ENCODE measurements at regions not wholly inside any gene's neighbourhood (a gene's known extent, or its start where the extent isn't known, plus 50 kb on each side); places are given as distances from the start of the nearest gene placed in this dataset.
"Not testable (repeated sequence)": the region's sequence is repeated elsewhere in the genome, so short reads cannot be mapped to it uniquely, and the experiment has no call there.

DNA sequence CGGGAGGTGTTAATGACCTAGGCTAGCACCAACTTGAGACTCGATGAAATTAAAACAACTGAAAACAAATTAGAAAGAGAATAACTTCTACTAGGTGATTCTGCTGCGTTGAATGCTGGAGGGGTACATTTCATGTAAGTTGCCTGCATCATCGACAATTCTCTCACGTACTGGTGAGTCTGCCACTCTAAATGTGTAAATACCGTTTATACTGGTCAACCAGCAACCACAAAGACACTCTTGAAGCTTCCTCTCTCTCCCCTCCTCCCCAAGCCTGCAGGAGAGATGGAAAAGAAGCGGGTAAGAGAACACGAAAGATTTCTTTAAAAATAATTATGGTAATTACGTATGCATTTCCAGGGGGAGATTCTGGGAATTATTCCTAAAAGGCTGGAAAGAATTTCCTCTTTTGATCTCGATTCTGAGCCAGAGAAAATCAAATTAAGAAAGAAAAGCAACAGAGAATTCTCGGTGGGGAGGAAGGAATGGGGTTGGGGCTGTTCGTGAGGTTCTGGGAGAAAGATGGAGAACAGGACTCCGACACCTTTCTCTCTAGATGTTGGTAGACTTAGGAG lies 68.6 kb upstream of the MRTFB start:
- no peak overlapping the region for H3K4me3 ChIP-seq
- H3K27me3 ChIP-seq: no peaks in the 10 kb centered on the region
- no peak for DNase-seq

GRCh38 chr16:14003074-14003570 lies 68.0 kb upstream of the MRTFB start:
- no peaks in the 10 kb centered on the region for H3K36me3 ChIP-seq
- H3K27me3 ChIP-seq: no peaks in the 10 kb centered on the region
- DNase-seq: peak; percentile 36
- H3K4me3 ChIP-seq: no peak overlapping the region
- no peaks in the 10 kb centered on the region for H3K9me3 ChIP-seq

More for the DNA sequence above, 68.6 kb upstream of the MRTFB start:
- no peaks in the 10 kb centered on the region for H3K36me3 ChIP-seq
- H3K9me3 ChIP-seq: no peaks in the 10 kb centered on the region

DNA sequence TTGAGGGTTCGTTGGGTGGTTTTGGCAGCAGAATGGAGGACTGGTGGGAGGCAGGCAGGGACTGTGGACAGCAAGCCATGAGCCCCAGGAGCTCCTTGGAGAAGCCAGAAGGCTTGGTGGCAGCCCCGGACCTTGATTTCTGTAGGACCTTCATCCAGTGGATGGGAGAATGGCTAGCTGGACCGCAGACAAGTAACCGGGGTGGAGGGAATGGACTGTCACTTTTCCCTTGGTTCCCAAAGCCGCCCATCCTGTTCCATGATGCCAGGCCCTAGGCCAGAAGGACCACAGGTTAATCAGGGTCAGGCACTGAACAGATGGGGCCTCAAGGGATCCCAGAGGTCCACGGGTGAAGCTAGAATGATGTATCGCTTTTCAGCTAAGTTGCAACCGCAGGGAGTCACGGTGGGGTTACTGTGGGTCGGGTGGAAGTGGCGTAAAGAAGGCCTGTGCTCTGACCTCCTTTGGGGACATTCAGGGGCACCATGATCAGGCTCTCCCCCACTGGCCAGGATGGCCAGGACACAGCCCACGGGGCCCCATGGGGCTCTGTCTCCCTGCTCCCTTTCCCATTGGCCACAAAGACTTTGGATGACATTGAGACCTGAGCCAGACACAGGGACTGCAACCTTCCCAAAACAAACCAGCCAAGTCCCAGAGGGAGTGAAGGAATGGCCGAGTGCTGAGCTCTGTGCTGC lies 66.9 kb upstream of the MRTFB start:
- Histone ChIP-seq H3K4me3 (no peak overlapping the region), H3K27me3 (no peaks in the 10 kb centered on the region), H3K36me3 (no peaks in the 10 kb centered on the region), H3K9me3 (no peaks in the 10 kb centered on the region)
- no peak for DNase-seq

GRCh38 chr16:14004729-14005315 lies 66.3 kb upstream of the MRTFB start:
- no peaks in the 10 kb centered on the region for H3K27me3 ChIP-seq
- no peak overlapping the region for H3K4me3 ChIP-seq
- no peaks in the 10 kb centered on the region for H3K36me3 ChIP-seq
- DNase-seq: no peak
- no peaks in the 10 kb centered on the region for H3K9me3 ChIP-seq

GRCh38 chr16:14005335-14005734 lies 65.8 kb upstream of the MRTFB start:
- no peaks in the 10 kb centered on the region for H3K9me3 ChIP-seq
- H3K27me3 ChIP-seq: no peaks in the 10 kb centered on the region
- no peak for DNase-seq
- H3K4me3 ChIP-seq: no peak overlapping the region
- H3K36me3 ChIP-seq: no peaks in the 10 kb centered on the region

GRCh38 chr16:14007450-14007849 lies 63.7 kb upstream of the MRTFB start:
- Histone ChIP-seq H3K4me3 (no peak overlapping the region), H3K27me3 (no peaks in the 10 kb centered on the region), H3K36me3 (no peaks in the 10 kb centered on the region), H3K9me3 (no peaks in the 10 kb centered on the region)
- no peak for DNase-seq

GRCh38 chr16:14011001-14011400 lies 60.1 kb upstream of the MRTFB start:
- H3K4me3 ChIP-seq: no peak overlapping the region
- no peaks in the 10 kb centered on the region for H3K36me3 ChIP-seq
- no peak for DNase-seq
- no peaks in the 10 kb centered on the region for H3K27me3 ChIP-seq
- H3K9me3 ChIP-seq: no peaks in the 10 kb centered on the region

GRCh38 chr16:14011846-14012245 lies 59.3 kb upstream of the MRTFB start:
- Histone ChIP-seq H3K4me3 (no peak overlapping the region), H3K36me3 (no peaks in the 10 kb centered on the region), H3K27me3 (no peaks in the 10 kb centered on the region), H3K9me3 (no peaks in the 10 kb centered on the region)
- no peak for DNase-seq

DNA sequence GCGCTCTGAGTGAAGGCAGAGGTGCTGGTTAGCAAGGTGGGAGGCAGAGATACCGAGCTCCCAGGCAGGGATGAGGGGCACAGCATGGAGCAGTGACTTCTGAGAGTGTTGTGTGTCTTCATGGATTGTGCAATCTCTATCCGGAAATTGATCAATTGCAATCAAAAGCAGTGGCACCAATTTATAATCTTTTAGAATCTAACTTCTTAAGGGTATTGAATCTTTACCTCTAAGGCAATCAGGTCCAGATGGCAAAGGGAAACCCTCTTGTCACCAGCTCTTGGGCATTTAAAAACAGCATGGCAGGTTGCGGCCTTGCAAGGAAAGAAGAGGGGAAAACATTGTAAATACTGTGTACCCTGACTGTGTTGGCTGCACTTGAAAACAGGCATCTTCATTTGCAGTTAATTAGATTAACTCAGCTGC lies 58.0 kb upstream of the MRTFB start:
- Histone ChIP-seq H3K9me3 (no peaks in the 10 kb centered on the region), H3K27me3 (no peaks in the 10 kb centered on the region), H3K36me3 (no peaks in the 10 kb centered on the region), H3K4me3 (no peak overlapping the region)
- no peak for DNase-seq

DNA sequence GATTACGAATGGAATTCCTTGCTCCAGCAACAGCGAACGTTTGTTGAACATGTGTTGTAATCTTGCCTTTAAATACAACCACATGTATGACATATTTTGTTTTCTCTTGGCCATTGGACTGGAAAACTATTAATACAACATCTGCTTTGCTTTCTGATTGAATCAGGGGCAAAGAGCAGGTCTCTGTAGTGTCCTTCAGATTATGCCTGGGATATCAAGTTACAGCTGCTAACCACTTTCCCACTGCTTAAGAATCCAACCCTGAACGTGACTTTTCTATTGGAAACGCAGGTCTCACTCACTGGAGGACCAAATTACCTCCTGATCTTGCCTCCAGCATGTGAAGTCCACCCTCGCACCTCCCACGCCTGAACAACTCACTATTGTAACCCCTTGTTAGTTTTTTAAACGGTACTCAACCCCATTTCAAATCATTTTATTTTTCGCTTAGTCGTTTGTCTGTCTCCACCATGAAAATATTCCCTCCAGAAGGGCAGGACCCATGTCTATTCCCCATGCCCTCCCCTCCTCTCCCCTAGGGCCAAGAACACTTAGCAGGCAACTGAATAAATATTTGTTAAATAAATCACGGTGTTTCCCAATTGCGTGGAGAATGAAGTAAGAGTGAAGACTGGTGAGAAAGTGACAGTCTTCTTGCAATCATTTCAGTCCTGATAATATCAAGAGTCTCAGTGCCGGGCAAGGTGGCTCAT lies 57.4 kb upstream of the MRTFB start:
- no peaks in the 10 kb centered on the region for H3K36me3 ChIP-seq
- H3K27me3 ChIP-seq: no peaks in the 10 kb centered on the region
- H3K9me3 ChIP-seq: no peaks in the 10 kb centered on the region
- H3K4me3 ChIP-seq: no peak overlapping the region
- peak; percentile 59 for DNase-seq

DNA sequence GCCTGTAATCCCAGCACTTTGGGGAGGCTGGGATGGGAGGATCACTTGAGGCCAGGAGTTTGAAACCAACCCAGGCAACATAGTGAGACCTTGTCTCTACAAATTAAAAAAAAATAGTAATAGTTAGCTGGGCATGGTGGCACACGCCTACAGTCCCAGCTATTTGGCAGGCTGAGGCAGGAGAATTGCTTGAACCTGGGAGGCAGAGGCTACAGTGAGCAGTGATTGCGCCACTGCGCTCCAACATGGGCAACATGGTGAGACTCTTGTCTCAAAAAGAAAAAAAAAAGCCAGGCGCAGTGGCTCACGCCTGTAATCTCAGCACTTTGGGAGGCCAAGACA lies 56.9 kb upstream of the MRTFB start:
- Histone ChIP-seq H3K36me3 (no peaks in the 10 kb centered on the region), H3K27me3 (no peaks in the 10 kb centered on the region), H3K4me3 (no peak overlapping the region), H3K9me3 (no peaks in the 10 kb centered on the region)
- DNase-seq: peak; percentile 12

DNA sequence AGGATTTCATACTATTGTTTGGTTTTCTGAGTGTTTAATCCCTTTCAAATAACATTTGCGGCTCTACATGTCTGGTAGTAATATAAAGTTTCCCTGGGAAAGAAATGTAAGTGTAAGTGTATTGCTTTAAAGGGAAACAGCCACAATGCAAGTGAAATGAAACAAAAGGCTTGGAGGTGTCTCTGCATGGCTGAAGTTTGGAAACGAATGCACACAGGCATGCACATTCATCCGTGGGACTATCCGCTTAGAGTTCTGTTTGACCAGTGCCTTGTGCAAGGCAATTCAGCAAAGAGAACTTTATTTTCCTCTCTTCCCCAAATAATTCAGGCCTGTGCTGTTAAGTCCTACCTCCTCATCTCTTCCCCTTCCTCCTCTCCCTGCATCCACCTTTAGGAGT lies 56.1 kb upstream of the MRTFB start:
- no peaks in the 10 kb centered on the region for H3K27me3 ChIP-seq
- no peaks in the 10 kb centered on the region for H3K36me3 ChIP-seq
- H3K9me3 ChIP-seq: no peaks in the 10 kb centered on the region
- H3K4me3 ChIP-seq: no peak overlapping the region
- DNase-seq: no peak

DNA sequence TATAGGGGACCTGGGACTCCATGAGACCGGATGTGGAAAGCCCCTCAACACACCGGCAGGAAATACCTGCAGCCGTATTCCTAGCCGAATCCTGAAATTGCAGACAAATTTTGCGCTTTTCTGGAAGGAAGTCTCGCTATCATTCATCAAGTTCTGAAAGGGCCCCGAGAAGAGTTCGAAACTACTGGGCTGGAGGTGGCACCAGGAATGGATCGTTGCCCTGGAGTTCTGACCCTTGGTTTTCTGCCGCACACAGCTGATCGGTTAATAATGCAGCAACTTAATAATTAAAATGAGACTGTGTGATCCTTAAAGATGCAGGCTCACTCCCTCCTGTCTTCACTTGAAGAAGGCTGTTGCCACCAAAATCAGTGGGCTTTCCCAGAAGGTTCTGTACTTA lies 55.7 kb upstream of the MRTFB start:
- Histone ChIP-seq H3K36me3 (no peaks in the 10 kb centered on the region), H3K4me3 (no peak overlapping the region), H3K9me3 (no peaks in the 10 kb centered on the region), H3K27me3 (no peaks in the 10 kb centered on the region)
- DNase-seq: no peak

- no peak overlapping the region for H3K4me3 ChIP-seq
- H3K36me3 ChIP-seq: no peaks in the 10 kb centered on the region
- no peaks in the 10 kb centered on the region for H3K27me3 ChIP-seq
- DNase-seq: peak; percentile 66
- H3K9me3 ChIP-seq: no peaks in the 10 kb centered on the region
These were observed 55.2 kb upstream of the MRTFB start for GRCh38 chr16:14015948-14016347.

DNA sequence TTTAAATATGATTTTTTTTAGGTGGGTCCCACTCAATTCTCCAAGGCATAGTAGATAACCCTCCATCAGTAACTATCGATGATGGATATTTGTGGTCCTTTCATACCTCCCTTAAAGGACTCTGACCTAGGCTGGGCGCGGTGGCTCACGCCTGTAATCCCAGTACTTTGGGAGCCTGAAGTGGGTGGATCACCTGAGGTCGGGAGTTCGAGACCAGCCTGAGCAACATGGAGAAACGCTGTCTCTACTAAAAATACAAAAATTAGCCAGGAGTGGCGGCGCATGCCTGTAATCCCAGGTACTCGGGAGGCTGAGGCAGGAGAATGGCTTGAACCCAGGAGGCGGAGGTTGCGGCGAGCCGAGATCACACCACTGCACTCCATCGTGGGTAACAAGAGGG lies 54.8 kb upstream of the MRTFB start:
- H3K9me3 ChIP-seq, H3K4me3 ChIP-seq, H3K36me3 ChIP-seq, DNase-seq, H3K27me3 ChIP-seq: not testable (repeated sequence)

DNA sequence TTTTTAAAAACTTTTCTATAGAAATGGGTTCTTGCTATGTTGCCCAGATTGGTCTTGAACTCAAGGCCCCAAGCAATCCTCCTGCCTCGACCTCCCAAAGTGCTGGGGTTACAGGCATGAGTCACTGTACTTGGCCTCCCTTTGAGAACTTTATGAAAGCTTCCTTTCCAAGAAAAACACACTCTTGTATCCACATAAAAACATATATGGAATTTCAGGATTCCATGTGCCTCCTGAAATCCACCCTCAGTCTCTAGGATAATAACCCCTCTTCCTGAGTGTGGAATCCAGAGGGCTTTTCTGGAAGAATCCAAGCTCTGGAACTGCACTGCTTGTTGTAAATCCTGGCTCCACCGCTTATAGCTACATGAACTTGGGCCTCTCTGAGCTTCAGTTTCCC lies 53.2 kb upstream of the MRTFB start:
- Histone ChIP-seq H3K4me3 (no peak overlapping the region), H3K36me3 (no peaks in the 10 kb centered on the region), H3K9me3 (no peaks in the 10 kb centered on the region), H3K27me3 (no peaks in the 10 kb centered on the region)
- no peak for DNase-seq

- Histone ChIP-seq H3K4me3 (no peak overlapping the region), H3K27me3 (no peaks in the 10 kb centered on the region), H3K9me3 (no peaks in the 10 kb centered on the region), H3K36me3 (no peaks in the 10 kb centered on the region)
- no peak for DNase-seq
These were observed 52.3 kb upstream of the MRTFB start for GRCh38 chr16:14018851-14019250.

Data from MG63 (cell line).